ENCODE measurements at regions not wholly inside any gene's neighbourhood (a gene's known extent, or its start where the extent isn't known, plus 50 kb on each side); places are given as distances from the start of the nearest gene placed in this dataset.

DNA sequence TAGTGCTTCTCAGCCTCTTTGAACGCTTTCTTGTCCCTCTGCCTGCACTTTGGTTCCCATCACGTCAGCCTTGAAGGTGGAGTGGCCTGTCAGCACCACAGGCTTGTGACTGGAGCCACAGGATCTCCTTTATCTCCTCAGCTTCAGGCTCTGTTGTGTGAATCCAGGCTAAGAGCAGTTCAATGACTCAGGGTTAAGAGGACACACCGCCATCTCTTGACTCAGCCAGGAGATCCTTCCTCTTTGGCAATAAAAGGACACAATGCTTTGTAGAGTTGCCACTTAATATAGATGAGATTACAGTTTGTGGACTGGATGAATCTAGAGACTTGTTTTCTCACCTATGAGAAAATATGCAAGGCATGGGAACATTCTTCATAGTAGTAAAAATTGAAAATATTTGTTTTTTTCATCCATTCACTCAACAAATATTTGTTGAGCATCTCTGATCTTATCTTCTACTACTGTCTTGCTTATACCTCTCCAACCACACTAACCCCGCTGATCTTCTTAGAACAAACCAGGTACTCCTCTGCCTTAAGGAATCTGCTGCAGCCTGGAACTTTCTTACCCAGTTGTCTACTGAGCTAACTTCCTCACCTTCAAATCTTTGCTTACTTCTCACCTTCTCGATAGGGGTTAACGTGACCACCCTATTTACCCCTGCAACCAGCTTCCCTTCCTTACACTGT, 62.3 kb downstream of the UCHL1 start:
- no peak overlapping the region for H3K4me3 ChIP-seq (ENCODE audit: low read depth, low read length)
- TF ChIP-seq, protein P1, sequence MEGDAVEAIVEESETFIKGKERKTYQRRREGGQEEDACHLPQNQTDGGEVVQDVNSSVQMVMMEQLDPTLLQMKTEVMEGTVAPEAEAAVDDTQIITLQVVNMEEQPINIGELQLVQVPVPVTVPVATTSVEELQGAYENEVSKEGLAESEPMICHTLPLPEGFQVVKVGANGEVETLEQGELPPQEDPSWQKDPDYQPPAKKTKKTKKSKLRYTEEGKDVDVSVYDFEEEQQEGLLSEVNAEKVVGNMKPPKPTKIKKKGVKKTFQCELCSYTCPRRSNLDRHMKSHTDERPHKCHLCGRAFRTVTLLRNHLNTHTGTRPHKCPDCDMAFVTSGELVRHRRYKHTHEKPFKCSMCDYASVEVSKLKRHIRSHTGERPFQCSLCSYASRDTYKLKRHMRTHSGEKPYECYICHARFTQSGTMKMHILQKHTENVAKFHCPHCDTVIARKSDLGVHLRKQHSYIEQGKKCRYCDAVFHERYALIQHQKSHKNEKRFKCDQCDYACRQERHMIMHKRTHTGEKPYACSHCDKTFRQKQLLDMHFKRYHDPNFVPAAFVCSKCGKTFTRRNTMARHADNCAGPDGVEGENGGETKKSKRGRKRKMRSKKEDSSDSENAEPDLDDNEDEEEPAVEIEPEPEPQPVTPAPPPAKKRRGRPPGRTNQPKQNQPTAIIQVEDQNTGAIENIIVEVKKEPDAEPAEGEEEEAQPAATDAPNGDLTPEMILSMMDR (conservative IDR thresholded peaks at IDR 0.05; ENCODE audit: low read depth, low read length): no peak
- no peak for DNase-seq (ENCODE audit: low read depth)

DNA sequence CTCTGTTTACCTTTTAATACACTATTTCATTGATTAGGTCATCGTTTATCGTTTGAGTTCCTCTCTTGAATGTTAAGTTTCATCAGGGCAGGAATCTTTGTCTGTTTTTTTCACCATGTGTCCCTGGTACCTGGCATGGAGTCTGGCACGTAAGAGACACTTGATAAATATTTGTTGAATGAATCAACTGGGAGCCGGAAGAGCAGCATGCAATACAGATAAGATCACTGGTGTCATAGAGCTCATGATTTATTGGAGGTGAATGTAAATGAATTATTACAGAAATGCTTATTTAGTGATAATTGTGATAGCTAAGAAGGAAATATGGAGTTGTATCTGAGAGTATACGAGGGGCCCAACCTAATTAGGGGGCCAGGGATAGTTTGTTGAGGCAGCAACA, 62.8 kb downstream of the UCHL1 start:
- no peak for DNase-seq (ENCODE audit: low read depth)
- TF ChIP-seq, protein P1 (conservative IDR thresholded peaks at IDR 0.05; ENCODE audit: low read depth, low read length): no peak
- no peak overlapping the region for H3K4me3 ChIP-seq (ENCODE audit: low read depth, low read length)

DNA sequence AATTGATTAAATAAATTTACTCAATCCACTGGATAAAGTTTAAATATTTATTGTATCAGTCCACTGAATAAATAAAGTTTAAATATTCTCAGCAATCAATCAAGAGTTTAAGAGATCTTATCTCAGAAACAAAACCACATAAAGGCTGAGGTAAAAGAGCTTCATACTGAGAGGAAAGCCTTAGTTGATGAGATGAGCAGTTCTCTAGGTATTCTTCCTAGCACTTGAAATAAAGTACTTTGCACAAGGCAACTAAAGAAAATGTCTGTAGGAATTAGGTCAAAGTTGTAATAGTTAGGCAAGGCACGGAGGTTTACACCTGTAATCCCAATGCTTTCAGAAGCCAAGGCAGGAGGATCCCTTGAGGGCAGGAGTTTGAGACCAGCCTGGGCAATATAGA, 63.5 kb downstream of the UCHL1 start:
- TF ChIP-seq, protein P1 (conservative IDR thresholded peaks at IDR 0.05; ENCODE audit: low read depth, low read length): no peak
- H3K4me3 ChIP-seq (ENCODE audit: low read depth, low read length): no peak overlapping the region
- no peak for DNase-seq (ENCODE audit: low read depth)

DNA sequence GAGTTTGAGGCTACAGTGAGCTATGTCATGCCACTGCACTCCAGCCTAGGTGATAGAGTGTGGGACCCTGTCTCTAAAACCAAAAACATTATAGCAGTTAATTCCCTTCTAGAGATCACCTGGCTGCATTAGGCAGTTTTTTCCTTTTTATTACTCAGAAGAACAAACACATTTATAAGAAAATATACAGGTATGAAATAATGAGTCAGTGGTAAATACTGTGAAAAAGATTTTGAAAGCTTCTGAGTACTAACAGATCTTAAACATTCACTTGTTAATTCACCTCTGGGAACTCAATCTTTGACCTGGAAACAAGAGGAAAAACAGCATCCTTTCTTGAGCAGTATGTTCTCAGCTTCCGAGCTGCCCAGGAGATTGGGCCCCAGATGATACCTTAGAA, 64.1 kb downstream of the UCHL1 start:
- no peak for DNase-seq (ENCODE audit: low read depth)
- no peak overlapping the region for H3K4me3 ChIP-seq (ENCODE audit: low read depth, low read length)
- TF ChIP-seq, protein P1 (conservative IDR thresholded peaks at IDR 0.05; ENCODE audit: low read depth, low read length): no peak

DNA sequence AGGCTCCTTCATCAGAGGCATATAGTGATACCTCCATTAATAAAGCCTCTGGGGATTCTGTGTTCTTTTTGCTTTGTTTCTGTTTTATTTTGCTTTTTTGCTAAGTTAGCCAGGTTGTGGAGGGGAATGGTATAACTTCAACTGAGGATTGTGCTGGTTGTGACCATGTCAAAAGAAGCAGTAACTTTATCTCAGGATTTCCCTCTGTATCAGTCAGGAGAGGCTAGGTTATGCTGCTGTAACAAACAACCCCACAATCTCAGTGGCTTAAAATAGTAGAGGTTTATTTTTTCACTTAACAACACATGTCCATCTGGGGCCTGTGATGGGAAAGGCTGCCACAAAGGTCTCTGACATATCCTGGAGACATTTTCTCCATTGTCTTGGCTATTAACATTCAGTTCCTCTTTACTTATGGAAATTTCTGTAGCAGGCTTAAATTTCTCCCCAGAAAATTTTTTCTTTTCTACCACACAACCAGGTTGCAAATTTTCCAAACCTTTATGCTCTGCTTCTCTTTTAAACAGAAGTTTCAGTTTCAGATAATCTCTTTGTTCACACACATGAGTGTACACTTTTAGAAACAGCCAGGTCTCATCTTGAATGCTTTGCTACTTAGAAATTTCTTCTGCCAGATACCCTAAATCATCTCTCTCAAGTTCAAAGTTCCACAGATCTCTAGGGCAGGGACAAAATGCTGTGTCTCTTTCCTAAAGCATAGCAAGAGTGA, 64.7 kb downstream of the UCHL1 start:
- TF ChIP-seq, protein P1 (conservative IDR thresholded peaks at IDR 0.05; ENCODE audit: low read depth, low read length): no peak
- no peak for DNase-seq (ENCODE audit: low read depth)

DNA sequence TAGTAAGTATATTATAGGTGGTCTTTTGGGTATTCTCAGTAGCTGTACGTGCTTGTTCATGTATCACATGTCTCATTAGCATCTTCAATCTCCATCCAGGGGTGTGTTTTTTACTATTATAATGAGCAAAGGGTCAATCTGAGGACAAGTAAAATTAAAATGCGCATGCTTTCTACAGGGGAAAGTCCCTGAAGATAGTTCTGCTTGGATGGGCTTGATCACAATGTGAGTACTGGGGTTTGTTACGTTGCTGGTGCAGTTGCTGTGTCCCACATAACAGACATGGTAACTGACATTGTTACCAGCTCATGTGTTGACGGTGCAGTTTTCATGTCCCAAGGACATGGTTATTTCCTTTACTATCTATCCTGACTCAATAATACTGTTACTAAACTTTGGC, 65.9 kb downstream of the UCHL1 start:
- no peak overlapping the region for H3K4me3 ChIP-seq (ENCODE audit: low read depth, low read length)
- no peak for DNase-seq (ENCODE audit: low read depth)
- TF ChIP-seq, protein P1 (conservative IDR thresholded peaks at IDR 0.05; ENCODE audit: low read depth, low read length): no peak

More for the DNA sequence above, 64.7 kb downstream of the UCHL1 start:
- no peak overlapping the region for H3K4me3 ChIP-seq (ENCODE audit: low read depth, low read length)
